ENCODE measurements at regions not wholly inside any gene's neighbourhood (a gene's known extent, or its start where the extent isn't known, plus 50 kb on each side); places are given as distances from the start of the nearest gene placed in this dataset.

DNA sequence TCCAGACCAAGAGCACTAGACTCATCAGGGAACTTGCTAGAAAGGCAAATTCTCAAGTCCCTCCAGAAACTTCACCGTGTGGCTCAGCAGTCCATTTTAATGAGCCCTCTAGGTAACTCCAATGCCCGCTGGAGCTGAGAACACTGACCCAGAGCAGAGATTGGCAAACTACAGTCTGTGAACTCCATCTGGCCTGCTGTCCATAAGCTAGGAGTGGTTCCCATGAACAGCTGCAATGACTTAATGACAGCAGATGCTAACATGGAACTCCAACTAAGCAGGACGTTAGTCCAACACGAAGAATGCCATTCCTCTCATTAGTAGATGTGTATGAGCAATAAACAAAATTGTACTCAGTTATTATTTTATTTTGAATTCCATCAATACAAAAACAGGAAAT lies 371.9 kb downstream of the STK39 start:
- WGBS = 91% methylated on average over 4 of the region's 4 CpGs
- TF ChIP-seq POLR2A (IDR thresholded peaks at IDR 0.05; ENCODE audit: low read depth) (no peak), POLR2AphosphoS5 (IDR thresholded peaks at IDR 0.05) (no peak), EP300 (IDR thresholded peaks at IDR 0.05) (no peak)
- TF ChIP-seq, protein P1, sequence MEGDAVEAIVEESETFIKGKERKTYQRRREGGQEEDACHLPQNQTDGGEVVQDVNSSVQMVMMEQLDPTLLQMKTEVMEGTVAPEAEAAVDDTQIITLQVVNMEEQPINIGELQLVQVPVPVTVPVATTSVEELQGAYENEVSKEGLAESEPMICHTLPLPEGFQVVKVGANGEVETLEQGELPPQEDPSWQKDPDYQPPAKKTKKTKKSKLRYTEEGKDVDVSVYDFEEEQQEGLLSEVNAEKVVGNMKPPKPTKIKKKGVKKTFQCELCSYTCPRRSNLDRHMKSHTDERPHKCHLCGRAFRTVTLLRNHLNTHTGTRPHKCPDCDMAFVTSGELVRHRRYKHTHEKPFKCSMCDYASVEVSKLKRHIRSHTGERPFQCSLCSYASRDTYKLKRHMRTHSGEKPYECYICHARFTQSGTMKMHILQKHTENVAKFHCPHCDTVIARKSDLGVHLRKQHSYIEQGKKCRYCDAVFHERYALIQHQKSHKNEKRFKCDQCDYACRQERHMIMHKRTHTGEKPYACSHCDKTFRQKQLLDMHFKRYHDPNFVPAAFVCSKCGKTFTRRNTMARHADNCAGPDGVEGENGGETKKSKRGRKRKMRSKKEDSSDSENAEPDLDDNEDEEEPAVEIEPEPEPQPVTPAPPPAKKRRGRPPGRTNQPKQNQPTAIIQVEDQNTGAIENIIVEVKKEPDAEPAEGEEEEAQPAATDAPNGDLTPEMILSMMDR (IDR thresholded peaks at IDR 0.05) = no peak
- intact Hi-C loops (cut with DNase I) = no loop called here
- H3K27ac ChIP-seq (replicated peaks in 1 of 4) = no peak overlapping the region
- H3K9me3 ChIP-seq = no peaks in the 10 kb centered on the region
- H3K36me3 ChIP-seq = no peaks in the 10 kb centered on the region
- DNase-seq (ENCODE audit: extremely low spot score) = no peak
- H3K4me3 ChIP-seq = no peak overlapping the region
- no peaks in the 10 kb centered on the region for H3K27me3 ChIP-seq
- no peaks in the 10 kb centered on the region for H3K4me1 ChIP-seq

DNA sequence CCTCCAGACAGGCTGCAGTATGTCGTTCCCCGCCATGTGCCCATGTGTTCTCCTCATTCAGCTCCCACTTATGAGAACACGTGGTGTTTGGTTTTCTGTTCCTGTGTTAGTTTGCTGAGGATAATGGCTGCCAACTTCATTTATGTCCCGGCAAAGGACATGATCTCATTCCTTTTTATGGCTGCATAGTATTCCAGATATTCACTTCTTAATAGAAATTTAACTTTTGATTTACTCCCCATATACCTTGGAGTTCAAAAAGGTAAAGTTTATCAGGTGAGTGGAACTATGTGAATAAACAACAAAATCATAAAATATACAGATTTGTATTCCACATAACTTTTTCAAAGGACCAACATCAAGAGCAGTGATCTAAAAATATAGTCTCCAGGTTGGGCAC lies 372.6 kb downstream of the STK39 start:
- no peak for TF ChIP-seq EP300 (IDR thresholded peaks at IDR 0.05)
- TF ChIP-seq, protein P1 (IDR thresholded peaks at IDR 0.05) = no peak
- TF ChIP-seq POLR2A (IDR thresholded peaks at IDR 0.05; ENCODE audit: low read depth) = no peak
- no peak for TF ChIP-seq POLR2AphosphoS5 (IDR thresholded peaks at IDR 0.05)
- H3K27ac ChIP-seq (replicated peaks in 1 of 4) = no peak overlapping the region
- H3K9me3 ChIP-seq = no peaks in the 10 kb centered on the region
- WGBS = 95% methylated on average over 4 of the region's 4 CpGs
- H3K4me3 ChIP-seq = no peak overlapping the region
- intact Hi-C loops (cut with DNase I) = no loop called here
- no peak for DNase-seq (ENCODE audit: extremely low spot score)
- H3K4me1 ChIP-seq = no peaks in the 10 kb centered on the region
- H3K36me3 ChIP-seq = no peaks in the 10 kb centered on the region
- no peaks in the 10 kb centered on the region for H3K27me3 ChIP-seq

DNA sequence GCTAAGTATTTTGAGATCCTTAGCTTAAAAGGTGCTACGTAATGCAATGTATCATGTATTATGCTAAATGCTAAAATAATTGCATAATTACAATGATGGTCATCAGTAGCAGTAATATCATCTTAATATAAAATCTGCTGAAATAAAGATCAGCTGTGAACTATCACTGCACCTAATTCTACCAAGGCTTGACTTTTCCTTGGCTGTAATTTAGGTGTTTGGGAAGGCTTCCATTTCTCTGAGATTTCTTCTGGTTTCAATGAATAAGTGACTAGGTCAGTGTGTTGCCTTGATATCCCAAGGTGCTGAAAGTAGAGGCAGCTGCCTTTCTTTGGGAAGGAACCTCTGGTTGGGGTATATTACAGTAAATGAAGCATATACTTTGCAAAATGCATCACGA lies 376.1 kb downstream of the STK39 start:
- Histone ChIP-seq H3K9me3 (no peaks in the 10 kb centered on the region), H3K36me3 (no peaks in the 10 kb centered on the region), H3K4me1 (no peaks in the 10 kb centered on the region), H3K27ac (replicated peaks in 1 of 4) (no peak overlapping the region), H3K27me3 (no peaks in the 10 kb centered on the region), H3K4me3 (no peak overlapping the region)
- intact Hi-C loops (cut with DNase I) = no loop called here
- TF ChIP-seq EP300 (IDR thresholded peaks at IDR 0.05) (no peak), POLR2AphosphoS5 (IDR thresholded peaks at IDR 0.05) (no peak), POLR2A (IDR thresholded peaks at IDR 0.05; ENCODE audit: low read depth) (no peak)
- TF ChIP-seq, protein P1 (IDR thresholded peaks at IDR 0.05) = no peak
- DNase-seq (ENCODE audit: extremely low spot score) = no peak
- 86% methylated on average over 2 of the region's 2 CpGs for WGBS

DNA sequence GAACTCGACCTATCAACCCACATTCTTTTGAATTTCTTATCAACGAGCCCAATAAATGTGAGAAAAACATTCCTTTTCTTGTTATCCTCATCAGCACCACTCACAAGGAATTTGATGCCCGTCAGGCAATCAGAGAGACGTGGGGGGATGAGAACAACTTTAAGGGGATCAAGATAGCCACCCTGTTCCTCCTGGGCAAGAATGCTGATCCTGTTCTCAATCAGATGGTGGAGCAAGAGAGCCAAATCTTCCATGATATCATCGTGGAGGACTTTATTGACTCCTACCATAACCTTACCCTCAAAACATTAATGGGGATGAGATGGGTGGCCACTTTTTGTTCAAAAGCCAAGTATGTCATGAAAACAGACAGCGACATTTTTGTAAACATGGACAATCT lies 378.2 kb downstream of the STK39 start:
- TF ChIP-seq EP300 (IDR thresholded peaks at IDR 0.05) (no peak), POLR2A (IDR thresholded peaks at IDR 0.05; ENCODE audit: low read depth) (no peak), POLR2AphosphoS5 (IDR thresholded peaks at IDR 0.05) (no peak)
- TF ChIP-seq, protein P1 (IDR thresholded peaks at IDR 0.05) = no peak
- no peaks in the 10 kb centered on the region for H3K9me3 ChIP-seq
- WGBS = 89% methylated on average over 5 of the region's 6 CpGs
- peaks cover 0 to 8% (median 0%) of the 10 kb centered on the region in 4 donors for H3K4me1 ChIP-seq
- no peak for DNase-seq (ENCODE audit: extremely low spot score)
- H3K27ac ChIP-seq (replicated peaks in 1 of 4) = no peak overlapping the region
- H3K27me3 ChIP-seq = no peaks in the 10 kb centered on the region
- intact Hi-C loops (cut with DNase I) = no loop called here
- H3K4me3 ChIP-seq = no peak overlapping the region
- H3K36me3 ChIP-seq = no peaks in the 10 kb centered on the region

DNA sequence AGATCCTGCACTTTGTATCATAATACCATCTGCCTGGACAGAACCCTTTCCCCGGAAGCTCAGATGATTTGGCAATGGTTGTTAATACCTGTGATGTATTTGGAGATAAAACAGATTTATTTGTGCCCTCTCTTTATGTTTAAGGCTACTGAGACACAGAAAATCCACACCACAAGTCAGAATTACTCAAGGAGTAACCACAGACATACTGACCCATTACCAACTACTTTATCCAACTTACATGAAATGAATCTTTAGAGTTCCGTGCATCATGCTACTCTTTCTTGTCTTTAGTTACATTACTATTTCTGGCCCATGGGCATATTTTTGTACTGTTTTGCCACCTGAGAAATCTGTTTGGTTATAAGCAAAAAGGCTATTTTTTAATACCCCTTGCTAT lies 384.0 kb downstream of the STK39 start:
- intact Hi-C loops (cut with DNase I) = no loop called here
- TF ChIP-seq, protein P1 (IDR thresholded peaks at IDR 0.05) = no peak
- TF ChIP-seq EP300 (IDR thresholded peaks at IDR 0.05) (no peak), POLR2AphosphoS5 (IDR thresholded peaks at IDR 0.05) (no peak), POLR2A (IDR thresholded peaks at IDR 0.05; ENCODE audit: low read depth) (no peak)
- H3K4me1 ChIP-seq = peaks cover 0 to 8% (median 0%) of the 10 kb centered on the region in 4 donors
- H3K9me3 ChIP-seq = no peaks in the 10 kb centered on the region
- H3K27me3 ChIP-seq = no peaks in the 10 kb centered on the region
- no peak overlapping the region for H3K4me3 ChIP-seq
- WGBS = 100% methylated on average over 2 of the region's 2 CpGs
- H3K27ac ChIP-seq (replicated peaks in 1 of 4) = no peak overlapping the region
- no peaks in the 10 kb centered on the region for H3K36me3 ChIP-seq
- DNase-seq (ENCODE audit: extremely low spot score) = no peak

Data from esophagus muscularis mucosa (tissue), 4 donors.